ENCODE measurements at regions not wholly inside any gene's neighbourhood (a gene's known extent, or its start where the extent isn't known, plus 50 kb on each side); places are given as distances from the start of the nearest gene placed in this dataset.
"Not testable (repeated sequence)": the region's sequence is repeated elsewhere in the genome, so short reads cannot be mapped to it uniquely, and the experiment has no call there.

DNA sequence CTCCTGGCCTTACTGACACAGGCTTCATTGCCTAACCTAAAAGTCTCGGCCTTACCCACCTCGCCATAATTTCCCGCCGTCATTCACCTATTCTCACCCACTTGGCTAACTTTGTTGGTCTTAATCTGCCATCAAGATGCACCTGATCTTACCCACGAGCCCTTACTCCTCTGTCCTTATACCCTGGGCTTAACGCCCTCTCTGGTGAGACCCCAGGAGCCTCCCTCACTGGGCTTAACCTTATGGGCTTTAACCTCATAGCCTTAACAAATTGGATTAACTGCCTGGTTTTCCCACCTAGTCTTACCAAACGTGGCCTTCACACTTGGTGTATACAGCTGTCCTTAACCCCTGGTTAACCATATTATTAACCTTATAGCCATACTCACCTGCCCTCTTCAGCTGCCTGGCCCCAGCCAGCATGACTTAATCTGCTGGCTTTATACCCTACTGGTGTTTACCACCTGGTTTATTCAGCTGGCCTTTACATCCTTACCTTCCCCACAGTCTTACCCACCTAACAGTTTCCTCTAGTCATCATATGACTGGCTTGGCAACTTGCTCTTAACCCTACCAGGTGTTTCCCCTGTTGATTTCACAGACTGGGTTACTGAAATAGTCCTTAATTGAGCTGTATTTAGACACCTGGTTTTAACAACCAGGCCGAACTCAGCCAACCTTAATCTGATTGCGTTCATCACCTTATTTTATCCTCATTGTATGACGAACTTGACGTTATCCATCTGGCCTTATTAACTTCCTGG is 132.0 kb upstream of the ZSWIM2 start:
- DNase-seq: no peak

GRCh38 chr2:186980117-186980442 is 131.1 kb upstream of the ZSWIM2 start:
- DNase-seq: no peak

- DNase-seq: no peak
Measured at GRCh38 chr2:186979439-186980116, 130.6 kb upstream of the ZSWIM2 start.

DNA sequence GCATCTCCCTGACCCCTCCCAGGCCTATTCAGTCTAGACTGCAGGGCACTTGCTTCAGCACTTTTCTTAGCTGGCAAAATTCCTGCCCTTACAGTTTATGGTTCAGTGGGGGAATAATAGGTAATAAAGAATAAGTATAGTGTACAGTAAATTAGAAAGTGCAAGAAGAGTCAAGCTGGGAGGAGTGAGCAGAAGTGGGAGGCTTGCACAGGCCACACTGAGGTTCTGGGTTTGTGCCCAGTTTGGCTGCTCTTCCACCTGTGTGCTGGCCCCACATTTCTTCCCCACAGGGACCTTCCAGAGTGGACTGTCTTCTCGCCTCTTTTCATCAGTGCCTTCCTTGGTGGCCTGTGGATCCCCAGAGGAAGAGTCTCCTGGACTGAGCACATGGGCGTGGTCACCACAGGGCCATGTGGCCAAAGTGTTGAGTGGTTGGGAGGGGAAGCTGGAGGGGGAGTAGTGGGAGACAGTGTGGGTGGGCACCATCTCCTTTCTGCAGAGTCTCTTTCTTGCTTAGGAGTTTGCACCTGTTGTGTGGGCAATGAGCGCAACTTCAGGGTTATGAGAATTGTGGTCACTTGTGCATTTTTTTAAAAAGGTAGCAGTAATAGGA is 128.6 kb upstream of the ZSWIM2 start:
- DNase-seq: no peak

GRCh38 chr2:186976329-186976728 is 127.4 kb upstream of the ZSWIM2 start:
- no peak for DNase-seq

- DNase-seq: no peak
Measured at GRCh38 chr2:186972281-186972970, 123.5 kb upstream of the ZSWIM2 start.

DNA sequence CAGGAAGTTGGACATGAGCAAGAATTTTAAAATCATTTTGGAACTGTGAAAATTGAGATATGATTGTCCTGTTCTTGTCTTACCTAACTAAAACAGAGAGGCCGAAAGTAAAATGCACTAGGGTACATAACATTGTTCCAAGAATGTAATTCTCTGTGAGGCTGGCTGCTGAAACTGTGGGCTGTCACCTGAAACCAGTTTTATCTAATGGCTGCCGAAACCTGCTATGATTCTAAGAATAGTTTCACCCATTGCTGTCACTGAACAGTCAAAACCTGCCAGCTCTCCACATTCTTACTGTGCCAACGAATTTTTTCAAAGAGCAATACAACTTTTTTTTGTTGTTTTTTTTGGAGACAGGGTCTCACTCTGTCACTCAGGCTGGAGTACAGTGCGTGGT is 119.3 kb upstream of the ZSWIM2 start:
- DNase-seq: no peak

GRCh38 chr2:186966015-186966414 is 117.0 kb upstream of the ZSWIM2 start:
- no peak for DNase-seq

DNA sequence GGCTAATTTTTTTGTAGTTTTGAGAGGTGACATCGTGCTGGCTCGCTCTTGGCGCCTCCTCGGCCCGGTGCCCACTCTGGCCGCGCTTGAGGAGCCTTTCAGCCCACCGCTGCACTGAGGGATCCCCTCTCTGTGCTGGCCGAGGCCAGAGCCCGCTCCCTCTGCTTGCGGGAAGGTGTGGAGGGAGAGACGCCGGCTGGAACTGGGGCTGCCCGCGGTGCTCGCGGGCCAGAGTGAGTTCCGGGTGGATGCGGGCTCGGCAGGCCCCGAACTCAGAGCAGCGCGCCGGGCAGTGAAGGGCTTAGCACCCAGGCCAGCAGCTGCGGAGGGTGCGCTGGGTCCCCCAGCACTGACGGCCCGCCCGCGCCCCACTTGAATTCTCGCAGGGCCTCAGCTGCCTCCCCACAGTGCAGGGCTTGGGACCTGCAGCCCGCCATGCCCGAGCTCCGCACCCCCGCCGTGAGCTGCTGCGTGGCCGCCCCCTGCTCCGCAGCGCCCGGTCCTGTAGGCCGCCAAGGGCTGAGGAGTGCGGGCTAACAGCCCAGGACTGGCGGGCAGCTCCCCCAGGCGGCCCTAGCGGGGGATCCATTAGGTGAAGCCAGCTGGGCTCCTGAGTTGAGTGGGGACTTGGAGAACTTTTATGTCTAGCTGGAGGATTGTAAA is 113.2 kb upstream of the ZSWIM2 start:
- no peak for DNase-seq

DNA sequence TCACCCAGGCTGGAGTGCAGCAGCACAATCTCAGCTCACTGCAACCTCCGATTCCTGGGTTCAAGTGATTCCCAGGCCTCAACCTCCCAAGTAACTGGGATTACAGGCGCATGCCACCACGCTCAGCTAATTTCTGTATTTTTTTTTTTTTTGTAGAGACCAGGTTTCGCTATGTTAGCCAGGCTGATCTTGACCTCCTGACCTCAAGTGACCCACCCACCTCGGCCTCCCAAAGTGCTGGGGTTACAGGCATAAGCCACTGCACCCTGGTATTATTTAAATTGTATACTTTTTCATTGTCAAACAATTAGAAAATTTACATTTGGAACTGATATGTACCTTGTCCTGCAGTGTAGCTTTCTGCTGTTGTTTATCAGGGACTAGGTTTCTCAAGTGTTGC is 111.3 kb upstream of the ZSWIM2 start:
- not testable (repeated sequence) for DNase-seq

GRCh38 chr2:186959486-186959885 is 110.5 kb upstream of the ZSWIM2 start:
- DNase-seq: no peak

DNA sequence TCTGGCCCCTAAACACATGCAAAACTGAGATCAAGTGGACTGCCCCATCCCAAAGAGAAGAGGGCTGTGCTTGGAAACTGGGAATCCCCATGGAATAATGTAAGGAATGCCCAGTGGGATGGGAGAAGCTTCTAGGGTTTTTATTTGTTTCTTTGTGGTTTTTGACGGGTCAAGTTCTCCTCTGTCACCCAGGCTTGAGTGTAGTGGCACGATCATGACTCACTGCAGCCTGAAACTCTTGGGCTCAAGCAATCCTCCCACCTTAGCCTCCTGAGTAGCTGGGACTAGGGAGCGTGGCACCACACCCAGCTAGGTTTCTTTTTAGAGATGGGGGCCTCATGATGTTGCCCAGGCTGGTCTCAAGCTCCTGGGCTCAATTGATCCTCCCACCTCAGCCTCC is 101.7 kb upstream of the ZSWIM2 start:
- no peak for DNase-seq

GRCh38 chr2:186949726-186950256 is 100.8 kb upstream of the ZSWIM2 start:
- no peak for DNase-seq

DNA sequence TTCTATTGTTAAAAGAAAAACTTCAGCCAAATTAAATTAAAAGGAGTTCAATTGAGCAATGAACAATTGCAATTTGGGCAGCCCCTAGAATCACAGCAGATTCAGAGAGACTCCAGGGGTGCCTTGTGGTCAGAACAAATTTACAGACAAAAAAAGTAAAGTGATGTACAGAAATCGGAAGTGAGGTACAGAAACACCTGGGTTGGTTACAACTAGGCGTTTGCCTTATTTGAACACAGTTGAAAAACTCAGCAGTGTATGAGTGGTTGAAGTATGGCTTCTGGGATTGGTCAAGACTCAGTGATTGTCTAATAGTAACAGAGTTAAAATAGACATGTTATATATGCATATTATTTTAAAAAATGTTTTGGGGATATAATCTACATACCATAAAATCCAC is 98.5 kb upstream of the ZSWIM2 start:
- DNase-seq: no peak

- no peak for DNase-seq
Measured at GRCh38 chr2:186946896-186947467, 98.0 kb upstream of the ZSWIM2 start.

DNA sequence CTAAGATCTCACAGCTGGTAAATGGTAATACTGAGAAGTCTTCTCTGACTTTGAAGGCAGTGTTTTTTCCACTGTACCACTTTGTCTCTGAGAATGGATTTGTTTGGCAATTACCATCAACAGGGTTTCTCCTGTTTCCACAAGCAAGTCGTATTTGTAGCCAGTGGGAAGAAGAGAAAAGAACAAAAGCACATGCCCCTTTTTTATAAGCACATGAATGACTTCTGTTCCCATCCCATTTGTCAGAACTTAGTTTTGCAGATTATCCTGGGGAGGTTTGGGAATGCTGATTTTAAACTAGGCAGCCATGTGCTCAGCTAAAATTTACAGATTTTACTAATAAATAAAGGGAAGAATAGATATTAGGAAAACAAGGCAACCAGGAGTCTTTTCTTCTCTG is 92.9 kb upstream of the ZSWIM2 start:
- no peak for DNase-seq

- DNase-seq: no peak
Measured at GRCh38 chr2:186940463-186940862, 91.5 kb upstream of the ZSWIM2 start.

DNA sequence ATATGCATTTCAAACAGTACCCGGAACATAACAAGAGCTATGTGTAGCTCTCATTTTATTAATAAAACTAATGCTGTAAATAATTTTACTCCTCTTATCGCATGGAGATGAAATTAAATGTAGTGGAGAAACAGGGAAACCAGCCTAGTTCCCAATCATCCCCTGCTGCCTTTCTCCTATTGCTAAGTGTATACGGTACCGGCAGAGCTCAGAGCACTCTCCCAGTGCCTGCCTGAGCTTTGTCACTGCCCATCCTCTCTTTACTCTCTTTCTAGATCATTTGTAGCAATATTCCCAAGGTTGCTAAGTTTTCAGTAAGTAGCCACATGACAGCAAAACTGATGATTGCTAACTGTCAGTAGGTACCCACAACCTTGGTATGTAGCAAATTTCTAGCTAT is 85.5 kb upstream of the ZSWIM2 start:
- DNase-seq: no peak

DNA sequence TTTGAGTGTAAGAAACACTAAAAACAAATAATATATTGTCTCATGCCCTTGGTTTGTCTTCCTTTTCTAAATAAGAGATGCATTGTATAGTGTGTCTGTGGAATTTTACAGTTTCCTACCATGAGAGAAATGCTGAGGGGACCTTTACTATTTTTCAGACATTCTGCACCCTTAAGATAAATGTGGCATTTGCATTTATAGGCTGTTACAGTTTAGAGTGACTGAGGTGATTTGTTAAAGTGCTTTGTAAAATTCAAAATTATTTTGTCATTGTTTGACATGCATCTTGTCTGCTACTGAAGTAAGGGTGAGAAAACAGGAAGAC is 78.9 kb upstream of the ZSWIM2 start:
- DNase-seq: no peak

DNA sequence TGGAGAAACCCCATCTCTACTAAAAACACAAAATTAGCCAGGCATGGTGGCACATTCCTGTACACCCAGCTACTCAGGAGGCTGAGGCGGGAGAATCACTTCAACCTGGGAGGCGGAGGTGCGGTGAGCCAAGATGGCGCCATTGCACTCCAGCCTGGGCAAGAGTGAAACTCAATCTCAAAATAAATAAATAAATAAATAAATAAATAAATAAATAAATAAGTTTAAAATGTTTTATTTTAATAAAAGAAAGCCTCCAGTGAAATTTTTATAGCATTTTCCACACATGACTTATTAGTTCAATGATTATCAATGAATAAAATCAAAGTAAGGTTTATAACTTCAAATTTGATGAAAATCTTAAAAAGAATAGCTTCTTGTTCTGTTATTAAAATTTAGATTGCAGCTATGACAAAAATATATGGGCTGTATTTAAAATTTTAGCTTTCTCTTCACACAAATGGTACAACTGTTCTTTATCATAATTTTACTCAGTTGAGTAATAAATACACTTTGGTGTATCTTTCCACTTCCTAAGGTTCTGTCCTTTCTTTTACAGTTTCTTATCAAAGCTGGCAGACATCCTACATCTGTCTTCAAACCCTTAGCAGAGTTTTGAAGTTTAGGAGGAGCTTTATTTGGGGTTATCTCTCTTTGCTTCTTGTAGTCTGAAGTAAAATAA is 78.4 kb upstream of the ZSWIM2 start:
- DNase-seq: no peak

GRCh38 chr2:186925514-186925913 is 76.5 kb upstream of the ZSWIM2 start:
- no peak for DNase-seq

- not testable (repeated sequence) for DNase-seq
Measured at GRCh38 chr2:186922316-186922715, 73.3 kb upstream of the ZSWIM2 start.
